Hepatocyte (in vitro differentiated cells): ENCODE measurements at regions not wholly inside any gene's neighbourhood (a gene's known extent, or its start where the extent isn't known, plus 50 kb on each side); places are given as distances from the start of the nearest gene placed in this dataset.
A peak's percentile ranks its signal among the peaks of the same experiment; 100 is the strongest.

Experiments
- DNase-seq: peaks from one replicate; pipeline ENCODE4 v3.0.0-alpha.2; 2016; ENCODE audit warnings: low spot score
- H2AFZ ChIP-seq: fragments of 200-600 bp; sonication (generic); 2 replicates; pipeline ENCODE4 v1.6.0; 2016; ENCODE audit warnings: antibody characterized with exemption, mild to moderate bottlenecking
- H3K27ac ChIP-seq: fragments of 200-600 bp; sonication (generic); 2 replicates; pipeline ENCODE4 v1.5.1; 2016; ENCODE audit warnings: mild to moderate bottlenecking
- H3K27me3 ChIP-seq: fragments of 200-600 bp; sonication (generic); 2 replicates; pipeline ENCODE4 v1.6.1; 2016
- H3K36me3 ChIP-seq: fragments of 200-600 bp; sonication (generic); replicated peaks from 2 replicates; pipeline ENCODE4 v1.5.1; 2016; ENCODE audit warnings: low read depth; ENCODE audit not compliant: insufficient read depth
- H3K4me1 ChIP-seq: fragments of 200-600 bp; sonication (generic); 2 replicates; pipeline ENCODE4 v1.5.1; 2016; ENCODE audit warnings: mild to moderate bottlenecking, moderate library complexity; ENCODE audit not compliant: insufficient read depth
- H3K4me2 ChIP-seq: fragments of 200-600 bp; sonication (generic); 2 replicates; pipeline ENCODE4 v1.6.0; 2016
- H3K4me3 ChIP-seq: fragments of 200-600 bp; sonication (generic); 2 replicates; pipeline ENCODE4 v1.5.1; 2016; ENCODE audit warnings: mild to moderate bottlenecking
- H3K79me2 ChIP-seq: fragments of 200-600 bp; sonication (generic); 2 replicates; pipeline ENCODE4 v1.6.0; 2017; ENCODE audit warnings: mild to moderate bottlenecking
- H3K9me2 ChIP-seq: fragments of 200-600 bp; sonication (generic); replicated peaks from 2 replicates; pipeline ENCODE4 v1.6.0; 2017; ENCODE audit warnings: mild to moderate bottlenecking; ENCODE audit not compliant: insufficient read depth
- H3K9me3 ChIP-seq: fragments of 200-600 bp; sonication (generic); 2 replicates; pipeline ENCODE4 v1.5.1; 2016; ENCODE audit warnings: low read depth, mild to moderate bottlenecking
- H4K20me1 ChIP-seq: fragments of 200-600 bp; sonication (generic); 2 replicates; pipeline ENCODE4 v1.6.0; 2016; ENCODE audit warnings: mild to moderate bottlenecking; ENCODE audit not compliant: insufficient read depth, poor library complexity, severe bottlenecking
- CTCF ChIP-seq: fragments of 200-600 bp; sonication (generic); IDR thresholded peaks from 2 replicates; pipeline ENCODE4 v1.5.1; 2016; ENCODE audit warnings: antibody characterized with exemption, mild to moderate bottlenecking; ENCODE audit not compliant: poor library complexity
- EZH2 ChIP-seq: fragments of 200-600 bp; sonication (generic); IDR thresholded peaks from 2 replicates; pipeline ENCODE4 v1.6.1; 2016; ENCODE audit warnings: antibody characterized with exemption, mild to moderate bottlenecking, borderline replicate concordance
- EZH2phosphoT487 ChIP-seq: fragments of 200-600 bp; sonication (generic); IDR thresholded peaks from one replicate; pipeline ENCODE4 v1.6.1; 2018; ENCODE audit warnings: antibody characterized with exemption, mild to moderate bottlenecking, low read depth, moderate library complexity; ENCODE audit not compliant: unreplicated experiment, severe bottlenecking
- WGBS: methylation state at CpG from one replicate; pipeline ENCODE4 v1.1.6; 2016; ENCODE audit warnings: low lambda C conversion rate; ENCODE audit errors: missing lambda C conversion rate; 5-methylcytosine and 5-hydroxymethylcytosine counted together

GRCh38 chr2:8254791-8255447 lies 426.9 kb upstream of the ID2 start:
- TF ChIP-seq EZH2 (no peak), CTCF (no peak), EZH2phosphoT487 (no peak)
- Histone ChIP-seq H4K20me1 (no peaks in the 10 kb centered on the region), H3K4me1 (no peaks in the 10 kb centered on the region), H3K4me2 (no peak overlapping the region), H3K79me2 (no peaks in the 10 kb centered on the region), H3K27ac (no peak overlapping the region), H3K4me3 (no peak overlapping the region), H3K36me3 (no peaks in the 10 kb centered on the region), H3K27me3 (no peaks in the 10 kb centered on the region), H3K9me2 (no peaks in the 10 kb centered on the region), H3K9me3 (no peaks in the 10 kb centered on the region), H2AFZ (no peak overlapping the region)
- DNase-seq = no peak
- WGBS = 81% methylated on average over 7 of the region's 7 CpGs

GRCh38 chr2:8255448-8255800 lies 426.4 kb upstream of the ID2 start:
- no peaks in the 10 kb centered on the region for H3K9me3 ChIP-seq
- no peak overlapping the region for H3K4me2 ChIP-seq
- no peaks in the 10 kb centered on the region for H3K9me2 ChIP-seq
- no peak overlapping the region for H2AFZ ChIP-seq
- no peak overlapping the region for H3K27ac ChIP-seq
- TF ChIP-seq CTCF = no peak
- TF ChIP-seq EZH2phosphoT487 = no peak
- TF ChIP-seq EZH2 = no peak
- no peaks in the 10 kb centered on the region for H4K20me1 ChIP-seq
- no peaks in the 10 kb centered on the region for H3K79me2 ChIP-seq
- no peak for DNase-seq
- H3K36me3 ChIP-seq = no peaks in the 10 kb centered on the region
- no peak overlapping the region for H3K4me3 ChIP-seq
- WGBS = 70% methylated on average over 1 of the region's 1 CpG
- no peaks in the 10 kb centered on the region for H3K27me3 ChIP-seq
- H3K4me1 ChIP-seq = no peaks in the 10 kb centered on the region

GRCh38 chr2:8256905-8257304 lies 425.0 kb upstream of the ID2 start:
- no peak overlapping the region for H3K4me3 ChIP-seq
- DNase-seq = no peak
- H3K79me2 ChIP-seq = no peaks in the 10 kb centered on the region
- H2AFZ ChIP-seq = no peak overlapping the region
- WGBS = 91% methylated on average over 5 of the region's 6 CpGs
- no peaks in the 10 kb centered on the region for H3K36me3 ChIP-seq
- TF ChIP-seq EZH2phosphoT487 (no peak), CTCF (no peak), EZH2 (no peak)
- H3K9me3 ChIP-seq = no peaks in the 10 kb centered on the region
- no peaks in the 10 kb centered on the region for H4K20me1 ChIP-seq
- H3K4me1 ChIP-seq = no peaks in the 10 kb centered on the region
- no peaks in the 10 kb centered on the region for H3K9me2 ChIP-seq
- H3K4me2 ChIP-seq = peak overlapping the region; percentile 9
- no peak overlapping the region for H3K27ac ChIP-seq
- H3K27me3 ChIP-seq = no peaks in the 10 kb centered on the region
